GM12872 (cell line): ENCODE measurements at regions not wholly inside any gene's neighbourhood (a gene's known extent, or its start where the extent isn't known, plus 50 kb on each side); places are given as distances from the start of the nearest gene placed in this dataset.

Experiments used
- TF ChIP-seq, protein P1 (sequence below): IDR thresholded peaks from 3 replicates; pipeline ENCODE4 v1.5.1; 2011; ENCODE audit warnings: low read depth, mild to moderate bottlenecking, low read length, moderate library complexity; ENCODE audit not compliant: insufficient read depth

DNA sequence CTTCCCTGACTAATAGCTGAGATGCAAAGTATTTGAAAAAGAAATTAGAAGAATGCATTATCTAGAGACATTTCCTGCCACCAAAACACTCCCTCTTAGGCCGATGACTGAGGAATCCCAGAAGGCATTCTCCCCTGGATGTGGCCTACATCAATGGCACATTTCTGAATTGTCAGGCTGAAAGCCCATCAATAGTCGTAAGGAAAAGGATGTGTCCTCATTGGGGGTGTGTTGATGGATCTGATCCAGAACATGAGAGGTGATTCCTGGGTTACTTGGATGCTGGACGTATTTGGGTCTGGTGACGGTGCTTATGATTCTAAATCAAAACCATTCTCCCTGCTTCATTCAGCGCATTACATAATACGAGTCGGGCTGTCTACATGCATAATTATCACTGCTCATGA, 216.9 kb upstream of the CDIN1 start:
- TF ChIP-seq, protein P1, sequence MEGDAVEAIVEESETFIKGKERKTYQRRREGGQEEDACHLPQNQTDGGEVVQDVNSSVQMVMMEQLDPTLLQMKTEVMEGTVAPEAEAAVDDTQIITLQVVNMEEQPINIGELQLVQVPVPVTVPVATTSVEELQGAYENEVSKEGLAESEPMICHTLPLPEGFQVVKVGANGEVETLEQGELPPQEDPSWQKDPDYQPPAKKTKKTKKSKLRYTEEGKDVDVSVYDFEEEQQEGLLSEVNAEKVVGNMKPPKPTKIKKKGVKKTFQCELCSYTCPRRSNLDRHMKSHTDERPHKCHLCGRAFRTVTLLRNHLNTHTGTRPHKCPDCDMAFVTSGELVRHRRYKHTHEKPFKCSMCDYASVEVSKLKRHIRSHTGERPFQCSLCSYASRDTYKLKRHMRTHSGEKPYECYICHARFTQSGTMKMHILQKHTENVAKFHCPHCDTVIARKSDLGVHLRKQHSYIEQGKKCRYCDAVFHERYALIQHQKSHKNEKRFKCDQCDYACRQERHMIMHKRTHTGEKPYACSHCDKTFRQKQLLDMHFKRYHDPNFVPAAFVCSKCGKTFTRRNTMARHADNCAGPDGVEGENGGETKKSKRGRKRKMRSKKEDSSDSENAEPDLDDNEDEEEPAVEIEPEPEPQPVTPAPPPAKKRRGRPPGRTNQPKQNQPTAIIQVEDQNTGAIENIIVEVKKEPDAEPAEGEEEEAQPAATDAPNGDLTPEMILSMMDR = no peak

DNA sequence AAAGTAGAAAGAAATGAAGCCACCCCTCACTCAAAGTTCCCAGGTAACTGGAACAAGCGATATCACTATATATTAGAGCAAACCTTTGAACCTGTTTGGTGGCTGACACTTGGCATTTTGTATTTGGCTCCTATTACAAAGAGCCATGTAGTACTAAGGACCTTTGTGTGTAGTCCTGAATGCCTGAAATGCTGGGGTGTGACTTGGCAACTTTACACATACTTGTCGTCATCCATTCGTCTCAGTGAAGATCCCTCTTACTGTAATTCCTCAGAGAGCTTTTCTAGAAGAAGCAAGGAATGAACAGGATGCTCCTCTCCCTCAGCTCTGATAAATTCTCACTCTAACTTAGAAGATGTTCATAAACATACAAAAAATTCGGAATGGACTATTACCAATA, 216.1 kb upstream of the CDIN1 start:
- TF ChIP-seq, protein P1 = no peak

DNA sequence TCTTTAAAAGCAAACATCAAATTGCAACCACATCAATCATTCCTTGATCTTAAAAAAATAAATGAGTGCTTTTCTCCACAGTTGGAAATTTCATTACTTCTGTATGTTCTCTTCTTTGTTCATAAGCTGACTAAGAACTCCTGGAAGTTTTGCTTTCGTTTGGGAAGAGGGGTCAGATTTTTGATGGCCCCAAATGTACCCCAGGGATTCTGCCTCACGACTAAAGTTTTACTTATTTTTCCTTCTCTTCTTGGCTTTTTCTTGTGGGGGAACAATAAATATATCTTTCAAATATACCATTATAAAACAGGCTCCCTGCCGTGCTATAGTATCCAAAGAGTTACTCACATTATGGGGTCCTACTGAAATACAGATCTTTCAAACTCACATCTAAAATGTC, 215.0 kb upstream of the CDIN1 start:
- TF ChIP-seq, protein P1 = no peak

DNA sequence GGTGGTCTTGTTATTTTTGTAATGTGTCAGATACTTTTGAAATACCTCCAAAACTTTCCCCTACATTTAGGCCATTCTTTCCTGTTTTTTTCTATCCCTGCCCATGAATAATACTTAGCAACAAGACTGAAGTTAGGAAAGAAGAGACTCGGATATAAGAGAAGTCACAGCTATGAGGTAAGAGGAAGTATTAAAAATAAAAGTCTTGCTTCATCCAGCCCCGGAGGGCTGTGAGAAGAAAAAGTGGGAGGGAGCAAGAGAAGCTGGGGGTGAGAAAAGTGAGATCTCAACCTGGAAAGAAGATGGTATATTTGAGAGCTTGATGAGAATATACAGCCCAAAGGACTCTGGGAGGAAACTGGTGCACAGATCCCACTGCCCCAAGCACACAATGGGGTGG, 213.5 kb upstream of the CDIN1 start:
- TF ChIP-seq, protein P1 = no peak

DNA sequence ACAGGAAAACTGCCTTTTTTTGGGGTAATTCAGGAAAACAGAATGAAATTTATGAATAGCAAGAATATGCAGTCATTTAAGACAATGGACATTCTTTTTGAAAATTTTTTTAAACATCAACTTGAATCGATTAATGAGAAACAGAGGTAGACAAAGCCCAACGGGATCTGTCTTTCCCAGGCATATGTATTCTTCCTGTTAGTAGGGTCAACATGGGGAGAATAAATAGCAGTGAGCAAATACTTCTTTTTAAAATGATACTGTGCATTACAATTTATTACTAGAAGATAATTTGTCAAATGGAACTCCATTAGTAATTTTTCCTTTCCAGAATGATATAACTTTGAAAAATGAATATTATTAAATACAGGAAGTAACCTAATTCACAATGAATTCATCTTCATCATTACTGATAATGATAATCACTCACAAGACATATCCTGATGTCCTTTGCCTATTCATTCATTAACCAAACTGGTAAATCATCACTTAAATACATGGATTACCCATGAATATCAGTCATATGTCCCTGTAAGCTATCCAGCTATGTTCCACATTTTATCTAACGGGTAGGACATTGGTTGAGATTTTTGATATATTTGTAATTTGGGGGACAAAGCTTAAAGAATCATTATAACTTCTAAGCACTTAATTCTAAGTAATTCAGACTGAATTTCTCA, 209.2 kb upstream of the CDIN1 start:
- TF ChIP-seq, protein P1 = no peak

DNA sequence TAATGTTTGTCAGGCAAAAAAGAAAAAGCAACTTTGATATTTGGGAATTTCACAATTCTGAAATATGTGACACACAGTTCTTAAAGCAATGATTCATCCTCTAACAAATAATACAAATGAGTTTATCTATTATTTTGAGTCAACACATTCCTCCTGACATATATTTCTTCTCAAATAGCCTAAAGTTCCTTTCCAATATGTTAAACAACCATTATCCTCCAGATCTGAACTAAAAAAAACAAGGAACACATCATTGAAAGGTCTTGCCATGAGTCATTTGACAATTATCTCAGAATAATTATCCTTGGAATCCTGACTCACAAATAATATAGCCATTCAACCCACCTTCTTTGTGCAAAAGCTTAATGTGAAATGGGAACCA, 208.7 kb upstream of the CDIN1 start:
- TF ChIP-seq, protein P1 = no peak

DNA sequence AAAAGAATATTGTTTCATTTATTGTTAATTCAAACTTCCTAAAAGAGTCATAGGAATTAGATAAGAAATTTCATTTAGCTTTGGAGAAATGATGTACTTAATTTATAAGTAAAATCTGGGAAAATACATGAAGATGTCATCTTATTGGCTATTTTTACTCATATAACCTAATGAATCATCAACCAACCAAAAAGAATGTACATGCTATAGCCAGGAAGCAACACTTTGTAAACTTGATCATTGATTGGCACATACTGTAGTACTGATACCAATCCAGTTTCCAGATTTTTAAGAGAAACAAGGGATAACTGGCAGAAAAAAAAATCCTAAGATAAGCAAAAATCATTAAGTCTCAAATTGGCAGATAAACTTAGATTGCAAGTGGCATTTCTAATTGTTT, 207.9 kb upstream of the CDIN1 start:
- TF ChIP-seq, protein P1 = no peak
